LHCN-M2 (cell line): ENCODE measurements at regions not wholly inside any gene's neighbourhood (a gene's known extent, or its start where the extent isn't known, plus 50 kb on each side); places are given as distances from the start of the nearest gene placed in this dataset.
"Not testable (repeated sequence)": the region's sequence is repeated elsewhere in the genome, so short reads cannot be mapped to it uniquely, and the experiment has no call there.

Experiments
- DNase-seq: peaks from one replicate; pipeline ENCODE4 v3.0.0-alpha.2; 2012; ENCODE audit warnings: low read depth

- no peak for DNase-seq
Observed at GRCh38 chr11:28911829-28912228, 803.6 kb downstream of the METTL15 start.

- no peak for DNase-seq
Observed at GRCh38 chr11:28910926-28911325, 802.7 kb downstream of the METTL15 start.

- DNase-seq: no peak
Observed at GRCh38 chr11:28903716-28904115, 795.5 kb downstream of the METTL15 start.

- no peak for DNase-seq
Observed at GRCh38 chr11:28900427-28900826, 792.2 kb downstream of the METTL15 start.

GRCh38 chr11:28899706-28900105 lies 791.5 kb downstream of the METTL15 start:
- DNase-seq: no peak

GRCh38 chr11:28890601-28891040 lies 782.4 kb downstream of the METTL15 start:
- DNase-seq: not testable (repeated sequence)

- DNase-seq: no peak
Observed at GRCh38 chr11:28887681-28888080, 779.5 kb downstream of the METTL15 start.

- DNase-seq: no peak
Observed at GRCh38 chr11:28879869-28880268, 771.7 kb downstream of the METTL15 start.

- DNase-seq: peak; percentile 37
Observed at GRCh38 chr11:28878025-28878424, 769.8 kb downstream of the METTL15 start.

GRCh38 chr11:28877340-28877739 lies 769.2 kb downstream of the METTL15 start:
- no peak for DNase-seq

GRCh38 chr11:28874706-28875105 lies 766.5 kb downstream of the METTL15 start:
- DNase-seq: no peak

- DNase-seq: no peak
Observed at GRCh38 chr11:28871090-28871489, 762.9 kb downstream of the METTL15 start.

- no peak for DNase-seq
Observed at GRCh38 chr11:28863422-28863821, 755.2 kb downstream of the METTL15 start.

GRCh38 chr11:28860893-28861292 lies 752.7 kb downstream of the METTL15 start:
- peak; percentile 91 for DNase-seq

- no peak for DNase-seq
Observed at GRCh38 chr11:28858076-28858475, 749.9 kb downstream of the METTL15 start.

GRCh38 chr11:28849053-28849452 lies 740.9 kb downstream of the METTL15 start:
- no peak for DNase-seq

GRCh38 chr11:28842716-28843115 lies 734.5 kb downstream of the METTL15 start:
- no peak for DNase-seq

GRCh38 chr11:28838741-28839140 lies 730.6 kb downstream of the METTL15 start:
- peak; percentile 36 for DNase-seq

GRCh38 chr11:28837599-28837998 lies 729.4 kb downstream of the METTL15 start:
- DNase-seq: no peak

- peak; percentile 98 for DNase-seq
Observed at GRCh38 chr11:28836285-28837081, 728.3 kb downstream of the METTL15 start.

- DNase-seq: peak; percentile 76
Observed at GRCh38 chr11:28835790-28836189, 727.6 kb downstream of the METTL15 start.

- DNase-seq: no peak
Observed at GRCh38 chr11:28835317-28835716, 727.1 kb downstream of the METTL15 start.

GRCh38 chr11:28834877-28835276 lies 726.7 kb downstream of the METTL15 start:
- DNase-seq: peak; percentile 95

- peak; percentile 92 for DNase-seq
Observed at GRCh38 chr11:28833670-28834069, 725.5 kb downstream of the METTL15 start.
